BE2C (cell line): ENCODE measurements at regions not wholly inside any gene's neighbourhood (a gene's known extent, or its start where the extent isn't known, plus 50 kb on each side); places are given as distances from the start of the nearest gene placed in this dataset.

Source experiments
- DNase-seq: peaks from one replicate; pipeline ENCODE4 v3.0.0-alpha.2; 2020
- H3K27me3 ChIP-seq: fragments of 250-450 bp; sonication (Bioruptor Pico); 2 replicates; pipeline ENCODE4 v1.5.1; 2020; ENCODE audit warnings: mild to moderate bottlenecking
- H3K36me3 ChIP-seq: fragments of 250-450 bp; sonication (Bioruptor Pico); 2 replicates; pipeline ENCODE4 v1.5.1; 2020; ENCODE audit warnings: mild to moderate bottlenecking
- H3K4me1 ChIP-seq: fragments of 250-450 bp; sonication (Bioruptor Pico); 2 replicates; pipeline ENCODE4 v1.5.1; 2020
- H3K4me3 ChIP-seq: 2 replicates; pipeline ENCODE4 v1.5.1; 2011; ENCODE audit warnings: low read depth, low read length
- H3K9me3 ChIP-seq: fragments of 250-450 bp; sonication (Bioruptor Pico); 2 replicates; pipeline ENCODE4 v1.5.1; 2020
- CTCF ChIP-seq: IDR thresholded peaks from 2 replicates; pipeline ENCODE4 v1.5.1; 2012; ENCODE audit warnings: mild to moderate bottlenecking, low read depth, low read length

- no peak for TF ChIP-seq CTCF
- DNase-seq: no peak
- H3K4me3 ChIP-seq: no peak overlapping the region
- no peaks in the 10 kb centered on the region for H3K4me1 ChIP-seq
- H3K27me3 ChIP-seq: no peaks in the 10 kb centered on the region
- H3K36me3 ChIP-seq: no peaks in the 10 kb centered on the region
- H3K9me3 ChIP-seq: no peaks in the 10 kb centered on the region
Measured at GRCh38 chr5:129406440-129406839, 53.7 kb upstream of the ADAMTS19 start.
